ENCODE measurements at regions not wholly inside any gene's neighbourhood (a gene's known extent, or its start where the extent isn't known, plus 50 kb on each side); places are given as distances from the start of the nearest gene placed in this dataset.

- peaks cover 5% of the 10 kb centered on the region for H3K4me1 Mint-ChIP-seq
- no peak overlapping the region for H3K27ac Mint-ChIP-seq
- no peak for TF ChIP-seq CTCF (IDR thresholded peaks at IDR 0.05)
- no peak overlapping the region for H3K4me3 Mint-ChIP-seq
- no peaks in the 10 kb centered on the region for H3K36me3 Mint-ChIP-seq (ENCODE audit: low read depth)
- no peak for DNase-seq
- no peaks in the 10 kb centered on the region for H3K27me3 Mint-ChIP-seq (ENCODE audit: low read depth, poor library complexity)
- H3K9me3 Mint-ChIP-seq: peaks cover 8% of the 10 kb centered on the region
These were observed 72.1 kb upstream of the CDK1 start for GRCh38 chr10:60706146-60706545.

GRCh38 chr10:60705376-60705775 lies 72.9 kb upstream of the CDK1 start:
- no peak overlapping the region for H3K4me3 Mint-ChIP-seq
- H3K36me3 Mint-ChIP-seq (ENCODE audit: low read depth): no peaks in the 10 kb centered on the region
- no peaks in the 10 kb centered on the region for H3K27me3 Mint-ChIP-seq (ENCODE audit: low read depth, poor library complexity)
- no peak for DNase-seq
- H3K9me3 Mint-ChIP-seq: peaks cover 8% of the 10 kb centered on the region
- no peak for TF ChIP-seq CTCF (IDR thresholded peaks at IDR 0.05)
- peaks cover 5% of the 10 kb centered on the region for H3K4me1 Mint-ChIP-seq
- no peak overlapping the region for H3K27ac Mint-ChIP-seq

GRCh38 chr10:60704471-60704870 lies 73.8 kb upstream of the CDK1 start:
- Mint-ChIP-seq H3K9me3 (peaks cover 8% of the 10 kb centered on the region), H3K4me3 (no peak overlapping the region), H3K27ac (no peak overlapping the region), H3K36me3 (ENCODE audit: low read depth) (no peaks in the 10 kb centered on the region), H3K27me3 (ENCODE audit: low read depth, poor library complexity) (no peaks in the 10 kb centered on the region), H3K4me1 (peaks cover 5% of the 10 kb centered on the region)
- no peak for DNase-seq
- no peak for TF ChIP-seq CTCF (IDR thresholded peaks at IDR 0.05)

- Mint-ChIP-seq H3K36me3 (ENCODE audit: low read depth) (no peaks in the 10 kb centered on the region), H3K27ac (no peak overlapping the region)
- TF ChIP-seq CTCF (IDR thresholded peaks at IDR 0.05): no peak
These were observed 74.8 kb upstream of the CDK1 start for GRCh38 chr10:60703266-60704041.

GRCh38 chr10:60687679-60688078 lies 90.6 kb upstream of the CDK1 start:
- Mint-ChIP-seq H3K4me1 (no peaks in the 10 kb centered on the region), H3K4me3 (no peak overlapping the region), H3K9me3 (peaks cover 17% of the 10 kb centered on the region), H3K27ac (no peak overlapping the region), H3K27me3 (ENCODE audit: low read depth, poor library complexity) (no peaks in the 10 kb centered on the region), H3K36me3 (ENCODE audit: low read depth) (peaks cover 3% of the 10 kb centered on the region)
- no peak for TF ChIP-seq CTCF (IDR thresholded peaks at IDR 0.05)
- DNase-seq: no peak

More at GRCh38 chr10:60703266-60704041, 74.8 kb upstream of the CDK1 start:
- DNase-seq: no peak
- Mint-ChIP-seq H3K27me3 (ENCODE audit: low read depth, poor library complexity) (no peaks in the 10 kb centered on the region), H3K9me3 (peaks cover 8% of the 10 kb centered on the region), H3K4me3 (no peak overlapping the region), H3K4me1 (peaks cover 5% of the 10 kb centered on the region)

- no peak for TF ChIP-seq CTCF (IDR thresholded peaks at IDR 0.05)
- Mint-ChIP-seq H3K36me3 (ENCODE audit: low read depth) (no peaks in the 10 kb centered on the region), H3K4me3 (no peak overlapping the region)
These were observed 94.2 kb upstream of the CDK1 start for GRCh38 chr10:60684091-60684490.

More at GRCh38 chr10:60684091-60684490, 94.2 kb upstream of the CDK1 start:
- no peaks in the 10 kb centered on the region for H3K4me1 Mint-ChIP-seq
- H3K9me3 Mint-ChIP-seq: peaks cover 3% of the 10 kb centered on the region
- no peak overlapping the region for H3K27ac Mint-ChIP-seq
- H3K27me3 Mint-ChIP-seq (ENCODE audit: low read depth, poor library complexity): peaks cover 4% of the 10 kb centered on the region
- no peak for DNase-seq

Measured in nephron progenitor cell (in vitro differentiated cells).